HEK293 (cell line): ENCODE measurements at regions not wholly inside any gene's neighbourhood (a gene's known extent, or its start where the extent isn't known, plus 50 kb on each side); places are given as distances from the start of the nearest gene placed in this dataset.

Experiments
- CTCF ChIA-PET: fragments of 350-600 bp; formaldehyde crosslinking; extraction: SDS; loops from one replicate; lab custom pipeline; 2021; ENCODE audit warnings: antibody characterized with exemption; lab: Yijun Ruan, JAX
- POLR2A ChIA-PET: fragments of 300-600 bp; formaldehyde crosslinking; extraction: SDS; loops from one replicate; lab custom pipeline; 2020; ENCODE audit warnings: antibody characterized with exemption, inconsistent platforms; lab: Yijun Ruan, JAX
- H3K27ac ChIP-seq: fragments of 200-500 bp; sonication (Bioruptor generic); 2 replicates; pipeline ENCODE4 v1.5.1; 2014; ENCODE audit warnings: low read depth, low read length, control low read depth, inconsistent platforms; ENCODE audit errors: extremely low read depth
- H3K36me3 ChIP-seq, 2 experiments: fragments of 200-500 bp in 1 of 2; sonication (Bioruptor generic) in 1 of 2; 1 replicate in 1 of 2; 2 replicates in 1 of 2; pipeline ENCODE4 v1.5.1; 2014 to 2017; ENCODE audit warnings: inconsistent platforms in 2 of 2, low read length in 2 of 2; ENCODE audit not compliant: control insufficient read depth in 2 of 2, insufficient read depth in 1 of 2
- H3K4me1 ChIP-seq: fragments of 200-500 bp; sonication (Bioruptor generic); 2 replicates; pipeline ENCODE4 v1.5.1; 2014; ENCODE audit warnings: mild to moderate bottlenecking, low read length, inconsistent platforms; ENCODE audit not compliant: control insufficient read depth, insufficient read depth
- H3K4me3 ChIP-seq: 2 replicates; pipeline ENCODE4 v1.5.1; 2011; ENCODE audit warnings: low read depth, mild to moderate bottlenecking, control low read depth, low read length, moderate library complexity
- H3K9me3 ChIP-seq: fragments of 200-500 bp; sonication (Bioruptor generic); 2 replicates; pipeline ENCODE4 v1.5.1; 2014; ENCODE audit warnings: low read depth, low read length, inconsistent platforms; ENCODE audit not compliant: control insufficient read depth, insufficient read depth
- FEZF1 ChIP-seq: fragments of 450-650 bp; formaldehyde crosslinking; IDR thresholded peaks from 2 replicates; pipeline ENCODE4 v1.5.1; 2016; ENCODE audit warnings: missing biosample characterization, missing genetic modification characterization
- HOXD13 ChIP-seq: sonication (generic); formaldehyde crosslinking; IDR thresholded peaks from 2 replicates; pipeline ENCODE4 v1.8.0; 2022; ENCODE audit warnings: missing genetic modification reagents, borderline replicate concordance
- IKZF3 ChIP-seq: fragments of 450-650 bp; IDR thresholded peaks from 2 replicates; pipeline ENCODE4 v1.5.0; 2018; ENCODE audit warnings: missing biosample characterization, mild to moderate bottlenecking, missing genetic modification characterization, moderate library complexity
- OVOL3 ChIP-seq: fragments of 450-650 bp; formaldehyde crosslinking; IDR thresholded peaks from 2 replicates; pipeline ENCODE4 v1.5.1; 2016; ENCODE audit warnings: missing biosample characterization, missing genetic modification characterization
- SP2 ChIP-seq: fragments of 450-650 bp; formaldehyde crosslinking; IDR thresholded peaks from 2 replicates; pipeline ENCODE4 v1.5.1; 2016; ENCODE audit warnings: missing biosample characterization, missing genetic modification characterization
- ZBTB17 ChIP-seq: fragments of 450-650 bp; formaldehyde crosslinking; IDR thresholded peaks from 2 replicates; pipeline ENCODE4 v1.5.1; 2016; ENCODE audit warnings: missing biosample characterization, missing genetic modification characterization
- ZFHX2 ChIP-seq: fragments of 450-650 bp; formaldehyde crosslinking; conservative IDR thresholded peaks from 2 replicates; pipeline ENCODE4 v1.5.1; 2016; ENCODE audit warnings: missing biosample characterization, missing genetic modification characterization
- ZNF121 ChIP-seq: fragments of 450-650 bp; formaldehyde crosslinking; IDR thresholded peaks from 2 replicates; pipeline ENCODE4 v1.5.1; 2016; ENCODE audit warnings: missing biosample characterization, missing genetic modification characterization
- ZNF138 ChIP-seq: fragments of 450-650 bp; formaldehyde crosslinking; IDR thresholded peaks from 2 replicates; pipeline ENCODE4 v1.5.1; 2016; ENCODE audit warnings: missing biosample characterization, missing genetic modification characterization, borderline replicate concordance
- ZNF221 ChIP-seq: fragments of 450-650 bp; formaldehyde crosslinking; IDR thresholded peaks from 2 replicates; pipeline ENCODE4 v1.5.1; 2017; ENCODE audit warnings: missing biosample characterization, missing genetic modification characterization, borderline replicate concordance
- ZNF239 ChIP-seq: fragments of 450-650 bp; formaldehyde crosslinking; IDR thresholded peaks from 2 replicates; pipeline ENCODE4 v1.5.1; 2016; ENCODE audit warnings: missing biosample characterization, missing genetic modification characterization
- ZNF473 ChIP-seq: fragments of 450-650 bp; formaldehyde crosslinking; IDR thresholded peaks from 2 replicates; pipeline ENCODE4 v1.5.1; 2017; ENCODE audit warnings: missing biosample characterization, missing genetic modification characterization
- ZNF660 ChIP-seq: fragments of 450-650 bp; IDR thresholded peaks from 2 replicates; pipeline ENCODE4 v1.5.1; 2018; ENCODE audit warnings: missing biosample characterization, mild to moderate bottlenecking, missing genetic modification characterization
- ZNF843 ChIP-seq: fragments of 450-650 bp; formaldehyde crosslinking; IDR thresholded peaks from 2 replicates; pipeline ENCODE4 v1.5.1; 2016; ENCODE audit warnings: missing biosample characterization, missing genetic modification characterization
- ZSCAN30 ChIP-seq: fragments of 450-650 bp; IDR thresholded peaks from 2 replicates; pipeline ENCODE4 v1.5.1; 2018; ENCODE audit warnings: missing biosample characterization, mild to moderate bottlenecking, missing genetic modification characterization, moderate library complexity
- TF ChIP-seq, protein P1 (sequence below): fragments of 450-650 bp; formaldehyde crosslinking; IDR thresholded peaks from 2 replicates; pipeline ENCODE4 v1.5.1; 2017; ENCODE audit warnings: missing biosample characterization, missing genetic modification characterization
- TF ChIP-seq, protein P2 (sequence below): fragments of 450-650 bp; formaldehyde crosslinking; IDR thresholded peaks from 2 replicates; pipeline ENCODE4 v1.5.1; 2016; ENCODE audit warnings: missing biosample characterization, missing genetic modification characterization
- TF ChIP-seq, protein P3 (sequence below): fragments of 450-650 bp; formaldehyde crosslinking; IDR thresholded peaks from 2 replicates; pipeline ENCODE4 v1.5.1; 2016; ENCODE audit warnings: missing biosample characterization, missing genetic modification characterization
- TF ChIP-seq, protein P4 (sequence below): fragments of 450-650 bp; formaldehyde crosslinking; IDR thresholded peaks from 2 replicates; pipeline ENCODE4 v1.5.1; 2017; ENCODE audit warnings: missing biosample characterization, missing genetic modification characterization

DNA sequence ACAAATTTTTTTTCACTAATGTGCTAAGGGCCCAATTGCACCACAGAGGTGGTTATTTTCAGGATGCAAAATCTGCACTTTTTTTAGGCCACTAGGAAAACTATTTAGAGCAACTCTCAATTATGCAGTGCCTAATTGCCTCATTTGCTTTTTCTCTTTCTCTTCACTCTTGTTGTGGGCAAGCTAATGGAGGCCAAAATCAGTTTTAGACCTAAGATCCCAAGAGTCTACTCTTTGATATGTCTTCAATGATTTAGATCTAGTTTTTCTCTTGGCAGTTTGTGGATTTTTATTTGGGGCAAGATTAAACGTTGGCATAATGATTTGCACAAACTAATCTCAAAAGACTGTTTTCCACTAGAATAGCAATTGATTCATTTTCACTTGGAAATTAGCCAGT, 1996.9 kb downstream of the LRRC4C start:
- ChIA-PET POLR2A (no interaction called here), CTCF (no interaction called here)
- H3K36me3 ChIP-seq = no peaks in the 10 kb centered on the region
- TF ChIP-seq, protein P1, sequence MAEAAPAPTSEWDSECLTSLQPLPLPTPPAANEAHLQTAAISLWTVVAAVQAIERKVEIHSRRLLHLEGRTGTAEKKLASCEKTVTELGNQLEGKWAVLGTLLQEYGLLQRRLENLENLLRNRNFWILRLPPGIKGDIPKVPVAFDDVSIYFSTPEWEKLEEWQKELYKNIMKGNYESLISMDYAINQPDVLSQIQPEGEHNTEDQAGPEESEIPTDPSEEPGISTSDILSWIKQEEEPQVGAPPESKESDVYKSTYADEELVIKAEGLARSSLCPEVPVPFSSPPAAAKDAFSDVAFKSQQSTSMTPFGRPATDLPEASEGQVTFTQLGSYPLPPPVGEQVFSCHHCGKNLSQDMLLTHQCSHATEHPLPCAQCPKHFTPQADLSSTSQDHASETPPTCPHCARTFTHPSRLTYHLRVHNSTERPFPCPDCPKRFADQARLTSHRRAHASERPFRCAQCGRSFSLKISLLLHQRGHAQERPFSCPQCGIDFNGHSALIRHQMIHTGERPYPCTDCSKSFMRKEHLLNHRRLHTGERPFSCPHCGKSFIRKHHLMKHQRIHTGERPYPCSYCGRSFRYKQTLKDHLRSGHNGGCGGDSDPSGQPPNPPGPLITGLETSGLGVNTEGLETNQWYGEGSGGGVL (tag by site-specific recombination) = no peak
- TF ChIP-seq IKZF3 (tag by site-specific recombination) = no peak
- TF ChIP-seq ZNF843 = no peak
- TF ChIP-seq ZNF239 (tag by site-specific recombination) = no peak
- TF ChIP-seq ZSCAN30 (tag by site-specific recombination) = no peak
- no peak for TF ChIP-seq SP2
- TF ChIP-seq HOXD13 (CRISPR knock-in tag) = no peak
- no peak overlapping the region for H3K27ac ChIP-seq
- no peaks in the 10 kb centered on the region for H3K4me1 ChIP-seq
- H3K9me3 ChIP-seq = no peaks in the 10 kb centered on the region
- no peak overlapping the region for H3K4me3 ChIP-seq

DNA sequence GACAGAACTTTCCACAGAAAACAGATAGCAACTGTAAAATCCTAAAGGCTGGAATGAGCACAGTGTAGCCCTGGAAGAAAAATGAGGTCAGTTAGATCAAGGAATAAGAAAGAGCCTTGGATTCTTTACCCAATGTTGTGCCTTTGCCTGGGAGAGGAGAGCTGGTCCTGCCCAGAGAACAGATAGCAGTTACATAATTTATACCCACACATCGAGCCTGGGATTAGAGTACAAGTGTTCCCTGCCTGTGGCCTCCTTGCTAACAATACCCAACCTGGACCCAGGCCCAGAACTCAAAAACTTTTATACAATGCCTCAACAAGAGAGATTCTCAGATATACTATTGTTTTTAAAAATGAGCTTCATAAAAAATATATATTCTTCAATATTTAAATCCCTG, 1998.4 kb downstream of the LRRC4C start:
- ChIA-PET POLR2A (no interaction called here), CTCF (no interaction called here)

DNA sequence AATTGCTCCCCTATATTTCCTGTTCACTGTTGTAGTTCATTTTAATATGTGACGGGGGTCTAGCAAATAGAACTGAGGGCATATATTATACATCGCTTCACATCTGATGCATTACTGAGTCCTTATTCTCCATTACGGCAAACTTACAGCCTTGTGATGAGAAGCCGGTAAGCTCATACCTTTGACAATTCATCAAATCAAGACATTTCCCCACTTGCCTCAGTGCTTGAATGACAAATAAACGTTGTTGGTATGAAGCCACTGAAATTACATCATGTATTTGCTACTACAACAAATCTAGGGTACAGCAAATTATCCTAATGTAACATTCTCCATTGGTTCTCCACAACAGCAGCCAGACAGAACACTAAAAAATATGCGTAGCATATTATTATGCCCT, 1999.8 kb downstream of the LRRC4C start:
- H3K9me3 ChIP-seq = no peaks in the 10 kb centered on the region
- no peak overlapping the region for H3K27ac ChIP-seq
- H3K4me3 ChIP-seq = no peak overlapping the region
- POLR2A ChIA-PET = no interaction called here
- no peaks in the 10 kb centered on the region for H3K36me3 ChIP-seq
- CTCF ChIA-PET = no interaction called here
- H3K4me1 ChIP-seq = no peaks in the 10 kb centered on the region
- TF ChIP-seq ZNF221 (tag by site-specific recombination) (no peak), ZFHX2 (tag by site-specific recombination) (no peak), ZNF473 (tag by site-specific recombination) (no peak), OVOL3 (tag by site-specific recombination) (no peak), ZNF843 (no peak), ZNF660 (tag by site-specific recombination) (no peak), FEZF1 (no peak)
- TF ChIP-seq, protein P2, sequence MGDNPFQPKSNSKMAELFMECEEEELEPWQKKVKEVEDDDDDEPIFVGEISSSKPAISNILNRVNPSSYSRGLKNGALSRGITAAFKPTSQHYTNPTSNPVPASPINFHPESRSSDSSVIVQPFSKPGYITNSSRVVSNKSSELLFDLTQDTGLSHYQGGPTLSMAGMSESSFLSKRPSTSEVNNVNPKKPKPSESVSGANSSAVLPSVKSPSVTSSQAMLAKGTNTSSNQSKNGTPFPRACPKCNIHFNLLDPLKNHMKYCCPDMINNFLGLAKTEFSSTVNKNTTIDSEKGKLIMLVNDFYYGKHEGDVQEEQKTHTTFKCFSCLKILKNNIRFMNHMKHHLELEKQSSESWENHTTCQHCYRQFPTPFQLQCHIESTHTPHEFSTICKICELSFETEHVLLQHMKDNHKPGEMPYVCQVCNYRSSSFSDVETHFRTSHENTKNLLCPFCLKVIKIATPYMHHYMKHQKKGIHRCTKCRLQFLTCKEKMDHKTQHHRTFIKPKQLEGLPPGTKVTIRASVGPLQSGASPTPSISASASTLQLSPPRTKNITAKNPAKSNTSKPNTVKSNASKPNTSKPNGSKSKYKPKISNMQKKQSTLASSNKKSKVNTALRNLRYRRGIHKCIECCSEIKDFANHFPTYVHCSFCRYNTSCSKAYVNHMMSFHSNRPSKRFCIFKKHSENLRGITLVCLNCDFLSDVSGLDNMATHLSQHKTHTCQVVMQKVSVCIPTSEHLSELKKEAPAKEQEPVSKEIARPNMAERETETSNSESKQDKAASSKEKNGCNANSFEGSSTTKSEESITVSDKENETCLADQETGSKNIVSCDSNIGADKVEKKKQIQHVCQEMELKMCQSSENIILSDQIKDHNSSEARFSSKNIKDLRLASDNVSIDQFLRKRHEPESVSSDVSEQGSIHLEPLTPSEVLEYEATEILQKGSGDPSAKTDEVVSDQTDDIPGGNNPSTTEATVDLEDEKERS (tag by site-specific recombination) = no peak
- TF ChIP-seq, protein P3, sequence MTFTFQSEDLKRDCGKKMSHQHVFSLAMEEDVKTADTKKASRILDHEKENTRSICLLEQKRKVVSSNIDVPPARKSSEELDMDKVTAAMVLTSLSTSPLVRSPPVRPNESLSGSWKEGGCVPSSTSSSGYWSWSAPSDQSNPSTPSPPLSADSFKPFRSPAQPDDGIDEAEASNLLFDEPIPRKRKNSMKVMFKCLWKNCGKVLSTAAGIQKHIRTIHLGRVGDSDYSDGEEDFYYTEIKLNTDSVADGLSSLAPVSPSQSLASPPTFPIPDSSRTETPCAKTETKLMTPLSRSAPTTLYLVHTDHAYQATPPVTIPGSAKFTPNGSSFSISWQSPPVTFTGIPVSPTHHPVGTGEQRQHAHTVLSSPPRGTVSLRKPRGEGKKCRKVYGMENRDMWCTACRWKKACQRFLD (tag by site-specific recombination) = no peak
- TF ChIP-seq, protein P4, sequence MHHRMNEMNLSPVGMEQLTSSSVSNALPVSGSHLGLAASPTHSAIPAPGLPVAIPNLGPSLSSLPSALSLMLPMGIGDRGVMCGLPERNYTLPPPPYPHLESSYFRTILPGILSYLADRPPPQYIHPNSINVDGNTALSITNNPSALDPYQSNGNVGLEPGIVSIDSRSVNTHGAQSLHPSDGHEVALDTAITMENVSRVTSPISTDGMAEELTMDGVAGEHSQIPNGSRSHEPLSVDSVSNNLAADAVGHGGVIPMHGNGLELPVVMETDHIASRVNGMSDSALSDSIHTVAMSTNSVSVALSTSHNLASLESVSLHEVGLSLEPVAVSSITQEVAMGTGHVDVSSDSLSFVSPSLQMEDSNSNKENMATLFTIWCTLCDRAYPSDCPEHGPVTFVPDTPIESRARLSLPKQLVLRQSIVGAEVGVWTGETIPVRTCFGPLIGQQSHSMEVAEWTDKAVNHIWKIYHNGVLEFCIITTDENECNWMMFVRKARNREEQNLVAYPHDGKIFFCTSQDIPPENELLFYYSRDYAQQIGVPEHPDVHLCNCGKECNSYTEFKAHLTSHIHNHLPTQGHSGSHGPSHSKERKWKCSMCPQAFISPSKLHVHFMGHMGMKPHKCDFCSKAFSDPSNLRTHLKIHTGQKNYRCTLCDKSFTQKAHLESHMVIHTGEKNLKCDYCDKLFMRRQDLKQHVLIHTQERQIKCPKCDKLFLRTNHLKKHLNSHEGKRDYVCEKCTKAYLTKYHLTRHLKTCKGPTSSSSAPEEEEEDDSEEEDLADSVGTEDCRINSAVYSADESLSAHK = no peak

More for the DNA sequence above, 1998.4 kb downstream of the LRRC4C start:
- TF ChIP-seq ZNF121 (no peak), ZNF138 (no peak), ZBTB17 (no peak)
- Histone ChIP-seq H3K9me3 (no peaks in the 10 kb centered on the region), H3K36me3 (no peaks in the 10 kb centered on the region), H3K4me3 (no peak overlapping the region), H3K4me1 (no peaks in the 10 kb centered on the region), H3K27ac (no peak overlapping the region)
